H1 (cell line): ENCODE measurements at regions not wholly inside any gene's neighbourhood (a gene's known extent, or its start where the extent isn't known, plus 50 kb on each side); places are given as distances from the start of the nearest gene placed in this dataset.

Source experiments
- BRCA1 ChIP-seq: IDR thresholded peaks from 2 replicates; pipeline ENCODE4 v1.6.1; 2012; ENCODE audit warnings: low read depth, low read length, improper control_type of control experiment
- CBX8 ChIP-seq: fragments of 300-800, 300-1000 bp; sonication (generic); IDR thresholded peaks from 2 replicates; pipeline ENCODE4 v1.7.1; 2016; ENCODE audit warnings: low read depth, low read length, borderline replicate concordance
- HDAC6 ChIP-seq: IDR thresholded peaks from one replicate; pipeline ENCODE4 v1.7.1; 2012; ENCODE audit warnings: low read depth, mild to moderate bottlenecking, inconsistent platforms, low read length, moderate library complexity
- SP1 ChIP-seq: IDR thresholded peaks from 2 replicates; pipeline ENCODE4 v1.6.1; 2011; ENCODE audit warnings: low read depth, low read length

GRCh38 chr10:89138755-89139490 is 68.2 kb downstream of the CH25H start (continued):
- TF ChIP-seq CBX8 = no peak
- no peak for TF ChIP-seq SP1
- TF ChIP-seq HDAC6 = no peak
- TF ChIP-seq BRCA1 = no peak
